ENCODE measurements at regions not wholly inside any gene's neighbourhood (a gene's known extent, or its start where the extent isn't known, plus 50 kb on each side); places are given as distances from the start of the nearest gene placed in this dataset.
"Not testable (repeated sequence)": the region's sequence is repeated elsewhere in the genome, so short reads cannot be mapped to it uniquely, and the experiment has no call there.

DNA sequence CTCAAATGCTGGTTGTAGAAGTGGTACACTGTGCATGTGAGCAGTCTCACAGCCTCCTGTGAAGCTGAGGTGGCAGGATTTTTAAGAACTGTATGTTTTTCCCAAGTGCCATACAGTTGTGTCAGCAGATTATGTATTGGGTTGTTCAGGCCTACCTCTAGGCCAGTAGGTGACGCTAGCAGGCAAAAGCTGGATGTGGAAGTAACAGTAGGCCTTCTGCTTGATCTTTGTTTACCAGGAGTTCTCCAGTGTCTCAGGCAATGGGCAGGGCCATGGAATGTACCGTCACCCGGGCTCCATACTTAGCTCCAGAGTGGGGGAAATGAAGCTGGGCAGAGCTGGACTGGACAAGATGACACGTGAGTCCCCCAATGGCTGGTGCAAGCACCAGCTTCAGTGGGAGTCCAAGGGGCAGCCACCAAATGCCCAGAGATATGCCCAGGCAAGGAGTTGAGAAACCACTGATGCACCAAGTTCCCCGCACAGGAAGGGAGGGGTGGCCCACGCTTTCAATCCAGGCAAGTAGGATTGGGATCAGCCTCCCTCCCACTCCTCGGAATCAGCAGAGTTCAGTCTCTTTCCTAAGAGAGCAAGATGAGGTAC is 289.7 kb downstream of the HTR1B start:
- no peak for DNase-seq

DNA sequence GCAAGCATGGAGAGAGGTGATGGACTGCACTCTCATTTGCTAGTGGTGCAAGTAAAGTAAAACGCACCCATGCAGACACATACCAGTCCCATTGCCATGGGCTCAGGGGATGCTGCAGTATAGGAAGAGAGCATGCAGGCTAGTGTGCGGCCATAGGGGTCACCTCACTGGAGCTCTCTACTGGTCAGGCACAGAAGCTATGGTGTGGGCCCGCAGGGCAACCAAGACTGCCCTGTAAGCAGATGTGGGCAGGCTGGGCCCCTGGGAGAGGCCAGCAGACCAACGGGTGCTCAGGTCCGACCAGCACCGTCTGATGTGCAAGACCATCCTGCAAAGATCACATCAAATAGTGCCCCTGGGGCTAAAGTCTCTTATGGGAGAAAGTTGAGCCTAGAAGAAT is 290.7 kb downstream of the HTR1B start:
- no peak for DNase-seq

DNA sequence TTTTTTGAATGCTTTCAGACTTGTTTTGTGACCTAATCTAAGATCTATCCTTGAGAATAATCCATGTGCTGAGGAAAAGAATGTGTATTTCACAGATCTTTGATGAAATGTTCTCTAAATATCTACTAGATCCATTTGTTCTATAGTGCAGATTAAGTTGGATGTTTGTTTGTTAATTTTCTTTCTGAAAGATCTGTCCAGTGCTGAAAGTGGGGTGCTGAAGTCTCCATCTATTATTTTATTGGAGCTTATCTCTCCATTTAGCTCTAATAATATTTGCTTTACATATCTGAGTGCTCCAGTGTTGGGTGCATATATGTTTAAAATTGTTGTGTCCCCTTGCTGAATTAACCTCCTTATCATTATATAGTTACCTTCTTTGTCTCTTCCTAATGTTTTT is 303.6 kb downstream of the HTR1B start:
- DNase-seq, result no peak

DNA sequence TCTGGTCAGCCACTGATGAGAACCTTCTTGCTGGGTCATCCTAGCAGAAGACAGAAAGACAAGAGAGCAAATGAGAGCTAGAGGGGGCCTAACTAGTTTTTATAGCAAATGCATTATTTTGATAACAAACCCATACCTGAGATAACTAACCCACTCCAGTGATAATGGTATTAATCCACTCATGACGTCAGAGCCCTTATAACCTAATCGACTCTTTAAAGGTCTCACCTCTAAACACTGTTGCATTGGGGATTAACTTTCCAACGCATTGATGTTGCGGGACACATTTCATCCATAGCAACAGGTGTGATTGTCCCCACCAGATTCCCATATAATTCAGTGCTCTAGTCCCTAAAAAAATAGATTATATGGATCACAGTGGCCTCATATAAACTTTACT is 312.1 kb downstream of the HTR1B start:
- DNase-seq, result no peak

DNA sequence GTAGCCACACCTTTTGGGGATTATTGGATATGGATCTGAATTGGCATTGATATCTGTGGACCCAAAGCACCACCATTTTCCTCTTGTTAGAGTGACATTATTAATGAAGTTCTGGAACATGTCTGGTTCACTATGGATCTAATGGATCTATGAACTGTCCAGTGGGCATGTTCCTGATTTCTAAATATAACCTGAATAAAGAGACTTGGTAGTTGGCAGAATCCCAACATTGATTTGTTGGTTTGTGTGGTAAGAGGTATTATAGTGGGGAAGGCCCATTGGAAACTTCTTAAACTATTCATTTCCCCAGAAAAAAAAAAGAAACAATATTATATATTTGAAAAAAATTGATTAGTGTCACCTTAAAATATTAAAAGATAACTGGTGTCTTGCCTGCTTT is 312.6 kb downstream of the HTR1B start:
- no peak for DNase-seq

DNA sequence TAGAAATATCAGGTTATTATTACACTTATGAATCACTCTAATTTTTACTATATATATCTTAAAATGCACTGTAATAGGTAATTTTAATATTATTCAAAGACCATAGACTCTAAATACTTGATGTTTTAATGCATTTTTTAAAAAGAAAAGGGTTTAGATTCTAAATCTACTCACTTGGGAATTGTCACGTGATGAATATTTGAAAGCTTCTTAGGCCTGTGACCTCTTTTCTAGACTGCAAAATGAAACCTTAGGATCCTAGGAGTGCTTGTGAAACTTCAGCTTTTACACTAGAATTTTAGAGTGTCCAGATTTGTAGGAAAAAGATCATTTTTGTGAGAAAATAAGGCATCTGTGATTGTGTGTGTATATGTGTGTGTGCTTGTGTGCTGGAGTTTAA is 318.0 kb downstream of the HTR1B start:
- no peak for DNase-seq

DNA sequence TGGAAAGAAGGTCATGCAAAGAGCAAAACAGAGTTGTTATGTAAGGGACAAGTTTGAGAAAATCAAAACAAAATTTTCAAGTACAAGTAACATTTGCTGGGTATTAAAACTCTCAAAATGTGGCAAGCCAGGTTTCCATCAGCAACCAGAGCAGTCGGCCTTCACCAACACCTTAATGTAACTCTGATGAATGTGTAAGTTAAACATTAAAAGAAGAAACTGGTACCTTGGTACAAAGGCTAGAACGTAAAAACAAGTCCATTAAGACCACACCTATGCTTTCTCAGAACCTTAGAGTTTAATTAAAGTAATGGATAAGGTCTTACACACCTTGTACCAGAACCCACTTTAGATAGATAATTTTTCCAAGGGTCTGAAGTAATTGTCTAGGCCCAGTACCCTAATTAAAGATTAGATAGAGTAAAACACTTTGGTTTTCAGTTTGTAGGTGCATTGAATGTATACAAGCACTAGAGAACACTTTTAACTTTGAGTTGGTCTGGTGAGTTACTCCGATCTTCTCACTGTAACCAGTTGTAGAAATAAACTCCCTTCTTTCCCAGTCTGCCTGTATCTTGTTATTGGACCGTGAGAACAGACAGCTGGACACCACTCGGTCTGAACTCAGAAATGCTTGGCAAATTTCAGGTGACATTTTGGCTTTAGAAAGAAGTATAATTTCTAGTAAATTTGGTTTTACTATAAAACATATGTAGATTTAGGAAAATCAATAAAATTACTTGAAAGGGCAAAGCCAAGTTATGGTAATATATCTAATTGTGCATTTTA is 319.4 kb downstream of the HTR1B start:
- DNase-seq, result no peak

DNA sequence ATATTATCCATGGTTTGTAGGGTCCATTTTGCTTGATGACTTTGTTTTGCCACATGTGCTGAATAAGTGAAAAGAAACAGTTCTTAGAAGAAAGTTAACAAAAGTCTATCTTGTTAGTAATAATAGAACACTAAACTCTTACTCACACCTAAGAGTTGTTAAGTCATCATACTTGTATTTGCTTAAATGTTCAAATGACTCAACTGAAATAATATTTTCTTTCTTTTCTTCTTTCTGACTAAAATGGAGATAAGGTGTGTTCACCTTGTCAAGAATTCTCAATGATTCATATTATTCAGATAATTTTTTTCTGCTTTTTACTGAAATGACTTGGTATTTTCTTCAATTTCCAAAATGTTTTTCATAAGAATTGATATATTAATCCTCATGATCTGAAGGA is 327.2 kb downstream of the HTR1B start:
- no peak for DNase-seq

DNA sequence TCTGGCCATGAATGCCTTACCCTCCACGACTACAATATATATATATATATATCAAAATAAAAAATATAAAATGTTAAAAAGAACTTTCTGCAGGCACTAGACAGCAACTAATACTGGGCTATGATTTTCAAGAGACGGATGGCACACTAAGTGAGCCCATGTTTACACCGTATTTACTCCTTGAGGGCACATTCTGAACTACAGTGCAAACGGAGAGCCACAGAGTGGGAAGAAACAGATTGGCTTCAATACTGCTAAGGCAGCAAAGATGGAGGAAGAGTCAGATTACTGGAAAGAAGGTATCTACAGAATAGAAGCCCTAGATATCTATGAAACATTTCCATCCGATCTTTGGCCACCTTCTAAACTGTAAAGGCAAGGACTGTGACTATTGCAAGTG is 330.3 kb downstream of the HTR1B start:
- DNase-seq, result no peak

DNA sequence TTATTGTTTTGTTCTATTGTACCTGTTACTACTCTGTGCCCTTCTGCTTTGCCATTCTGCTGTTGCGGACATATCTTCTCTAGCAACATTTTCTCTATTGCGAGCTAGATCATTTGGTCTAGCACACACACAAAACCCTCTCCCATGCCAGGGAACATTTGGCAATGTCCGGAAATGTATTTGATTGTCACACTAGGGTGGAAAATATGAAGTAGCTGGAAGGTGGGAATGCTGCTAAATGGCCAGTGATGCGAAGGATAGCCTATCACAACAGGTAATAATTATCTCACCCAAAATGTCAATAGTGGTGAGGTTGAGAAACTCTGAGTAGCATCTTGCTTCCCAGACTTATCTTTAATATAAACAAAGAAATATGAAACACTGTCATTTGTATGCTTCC is 331.9 kb downstream of the HTR1B start:
- no peak for DNase-seq

DNA sequence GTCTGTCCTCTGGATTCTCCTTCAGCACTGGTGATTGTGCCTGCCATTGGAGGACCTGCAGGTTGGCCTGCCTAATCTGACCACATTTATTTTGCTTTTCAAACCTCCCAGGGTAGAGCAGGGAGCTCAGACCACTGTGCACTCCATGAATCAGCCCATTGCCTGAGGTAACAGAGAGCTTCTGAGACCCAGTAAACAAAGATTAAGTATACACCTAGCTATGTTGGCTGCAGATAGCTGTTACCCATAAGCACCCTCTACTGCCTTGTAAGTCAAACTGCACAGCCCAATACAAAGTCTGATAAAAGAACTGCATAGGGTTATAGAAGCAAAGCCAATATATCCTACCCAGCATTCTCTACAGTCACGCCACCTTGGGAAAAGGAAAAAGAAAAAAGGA is 338.7 kb downstream of the HTR1B start:
- DNase-seq, result peak; percentile 3

DNA sequence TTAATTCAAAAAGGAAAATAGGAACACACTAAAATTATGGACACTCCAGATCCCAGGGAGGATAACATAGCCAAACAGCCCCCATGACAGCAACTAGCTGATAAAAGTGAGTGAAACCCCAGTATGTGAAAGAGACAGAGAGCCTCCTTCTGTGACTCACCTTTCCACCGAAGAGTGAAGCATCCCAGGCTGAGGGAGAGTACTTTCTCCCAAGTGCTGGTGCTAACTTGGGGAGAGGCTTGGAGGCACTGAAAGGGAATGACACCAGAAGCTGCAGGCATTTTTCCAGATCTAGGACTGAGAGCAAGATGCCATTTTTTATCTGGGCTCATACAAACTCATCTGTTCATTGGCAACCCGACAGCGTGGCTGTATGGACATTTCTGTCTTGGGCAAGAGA is 339.8 kb downstream of the HTR1B start:
- DNase-seq, result no peak

DNA sequence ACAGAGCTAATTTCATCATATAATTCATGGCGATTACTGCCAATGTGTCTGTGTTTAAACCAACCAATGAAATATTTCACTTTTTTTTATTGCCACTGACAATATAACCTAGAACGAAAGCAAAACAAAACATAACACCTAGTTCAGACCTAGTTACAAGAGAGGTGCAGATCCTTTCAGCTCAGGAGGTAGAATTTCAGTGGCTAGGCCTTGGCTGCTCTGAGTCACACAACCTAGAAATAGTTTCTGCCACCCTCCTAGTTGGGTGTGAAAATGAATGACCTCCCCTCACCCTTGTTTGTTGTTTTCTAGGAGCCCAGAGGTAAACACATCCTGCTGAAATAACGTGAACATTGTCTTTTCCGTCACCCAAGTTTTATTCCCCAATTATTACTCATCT is 356.3 kb downstream of the HTR1B start:
- DNase-seq, result no peak

DNA sequence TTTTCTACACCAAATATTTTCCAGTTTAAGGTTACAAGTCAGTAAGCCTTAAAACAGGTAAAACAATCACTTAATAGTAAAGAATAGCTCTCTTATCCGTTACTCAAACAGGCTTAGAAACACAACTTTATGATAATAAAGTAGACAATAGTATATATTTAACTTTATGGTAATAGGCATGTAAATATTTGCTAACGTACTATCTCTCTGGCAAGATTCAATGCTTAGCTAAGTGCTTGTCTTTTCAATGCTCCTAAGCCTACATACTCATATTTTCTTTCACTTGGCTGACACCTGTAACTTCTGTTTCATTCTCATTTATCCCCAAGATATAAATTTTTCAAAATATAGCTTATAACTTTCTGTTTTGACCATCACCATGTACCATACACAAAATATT is 358.2 kb downstream of the HTR1B start:
- DNase-seq, result no peak

DNA sequence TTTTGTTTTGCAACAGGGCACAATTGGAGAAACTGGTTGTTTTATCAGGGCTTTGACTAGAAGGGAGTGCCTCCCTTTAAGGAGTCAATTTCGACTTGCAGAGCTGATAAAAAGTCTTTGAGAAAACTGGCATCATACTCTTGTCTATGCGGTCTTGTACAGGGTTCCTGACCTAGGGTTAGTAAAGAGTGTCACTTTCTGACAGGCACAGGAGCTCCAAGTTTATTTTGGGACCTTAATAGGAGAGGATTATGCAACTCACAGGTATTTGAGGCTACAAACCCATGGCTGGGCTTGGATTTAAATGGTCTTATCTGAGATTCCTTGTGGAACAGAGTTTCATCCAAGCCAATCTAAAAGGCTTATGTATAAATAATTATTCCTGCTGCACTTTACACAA is 365.4 kb downstream of the HTR1B start:
- DNase-seq, result no peak

DNA sequence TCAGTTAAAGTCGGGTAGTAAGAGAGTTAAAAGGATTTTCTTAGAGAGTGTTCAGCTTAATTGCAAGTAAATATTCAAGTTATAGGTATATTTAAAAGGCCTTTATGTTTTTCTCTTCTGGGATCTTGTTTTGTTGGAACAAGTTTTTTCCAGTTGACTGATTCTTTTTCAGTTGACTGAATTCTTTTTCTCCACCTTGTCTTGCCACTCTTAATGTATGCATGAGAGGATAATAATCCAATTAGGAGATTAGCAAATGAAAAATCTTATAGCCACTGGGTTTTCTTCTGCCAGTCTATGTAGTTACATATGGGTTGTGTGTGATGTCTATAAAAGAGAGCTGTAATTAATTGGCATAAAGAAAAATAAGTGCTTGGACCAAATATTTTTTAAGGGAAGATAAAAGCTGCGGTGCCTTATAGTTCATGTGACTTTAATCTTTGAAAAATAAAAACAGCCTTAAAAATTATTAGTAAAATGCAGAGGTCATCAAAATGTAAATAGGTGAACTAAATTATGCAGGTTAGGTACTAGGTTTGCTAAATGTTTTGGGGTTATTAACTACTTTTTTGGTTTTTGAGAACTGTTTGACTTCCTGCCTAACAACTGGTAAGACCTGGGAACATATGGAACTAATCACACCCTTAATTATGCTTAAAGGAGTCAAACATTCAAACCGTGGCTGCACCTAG is 367.2 kb downstream of the HTR1B start:
- no peak for DNase-seq

DNA sequence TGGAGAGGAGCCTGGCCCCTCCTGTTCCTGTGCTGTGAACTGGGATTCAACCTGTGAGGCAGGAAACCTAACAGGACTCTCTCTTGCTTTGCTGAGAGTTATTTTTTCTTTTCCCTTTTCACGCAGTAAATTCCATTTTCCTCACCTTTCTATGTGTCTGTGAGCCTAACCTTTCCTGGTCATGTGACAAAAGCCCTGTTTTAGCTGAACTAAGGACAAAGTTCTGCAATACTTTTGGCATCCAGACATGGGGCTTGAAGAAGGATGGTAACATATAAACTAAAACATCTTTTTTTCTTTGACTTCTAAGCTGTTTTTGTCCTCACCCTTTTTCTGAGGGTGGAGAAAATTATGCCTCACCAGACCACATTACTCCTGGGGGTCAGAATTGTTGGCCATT is 368.5 kb downstream of the HTR1B start:
- DNase-seq, result no peak

DNA sequence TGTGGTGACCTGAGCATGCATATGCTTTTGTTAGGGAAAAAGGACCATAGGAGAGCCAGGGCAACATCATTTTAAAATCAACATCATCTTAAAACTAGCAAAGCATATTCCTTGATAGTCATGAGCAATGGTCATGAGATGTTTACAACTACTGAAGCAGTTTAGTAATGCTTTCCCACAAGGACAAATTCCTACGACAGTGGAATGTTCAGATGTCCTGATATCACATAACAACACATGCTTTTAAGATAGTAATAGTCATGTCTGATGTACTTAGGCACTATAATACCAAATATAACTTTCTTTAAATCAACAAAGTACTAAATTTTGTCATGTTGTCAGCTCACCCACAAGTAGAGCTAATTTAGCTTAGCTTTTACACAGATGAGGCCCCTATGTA is 370.3 kb downstream of the HTR1B start:
- DNase-seq, result no peak

DNA sequence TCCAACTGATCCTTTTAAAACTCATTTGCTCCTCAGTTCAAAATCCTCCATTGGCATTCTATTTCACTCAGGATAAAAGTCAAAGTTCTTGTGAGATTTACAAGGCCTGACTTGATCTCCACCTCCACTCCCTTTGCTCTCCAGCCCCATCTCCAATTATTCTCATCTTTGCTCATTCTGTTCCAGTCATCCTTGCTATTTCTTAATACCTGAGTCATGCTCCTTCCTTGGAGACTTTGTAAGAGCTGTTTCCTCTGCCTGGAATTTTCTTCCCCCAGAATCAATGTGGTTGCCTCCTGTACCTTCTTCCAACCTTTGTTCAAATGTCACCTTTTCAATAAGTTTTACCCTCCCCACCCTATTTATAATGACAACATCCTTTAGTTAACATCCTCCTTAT is 373.5 kb downstream of the HTR1B start:
- DNase-seq, result no peak

DNA sequence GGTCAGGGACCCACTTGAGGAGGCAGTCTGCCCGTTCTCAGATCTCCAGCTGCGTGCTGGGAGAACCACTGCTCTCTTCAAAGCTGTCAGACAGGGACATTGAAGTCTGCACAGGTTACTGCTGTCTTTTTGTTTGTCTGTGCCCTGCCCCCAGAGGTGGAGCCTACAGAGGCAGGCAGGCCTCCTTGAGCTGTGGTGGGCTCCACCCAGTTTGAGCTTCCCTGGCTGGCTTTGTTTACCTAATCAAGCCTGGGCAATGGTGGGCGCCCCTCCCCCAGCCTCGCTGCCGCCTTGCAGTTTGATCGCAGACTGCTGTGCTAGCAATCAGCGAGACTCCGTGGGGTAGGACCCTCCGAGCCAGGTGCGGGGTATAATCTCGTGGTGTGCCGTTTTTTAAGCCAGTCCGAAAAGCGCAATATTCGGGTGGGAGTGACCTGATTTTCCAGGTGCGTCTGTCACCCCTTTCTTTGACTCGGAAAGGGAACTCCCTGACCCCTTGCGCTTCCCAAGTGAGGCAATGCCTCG is 375.4 kb downstream of the HTR1B start:
- DNase-seq, result not testable (repeated sequence)

DNA sequence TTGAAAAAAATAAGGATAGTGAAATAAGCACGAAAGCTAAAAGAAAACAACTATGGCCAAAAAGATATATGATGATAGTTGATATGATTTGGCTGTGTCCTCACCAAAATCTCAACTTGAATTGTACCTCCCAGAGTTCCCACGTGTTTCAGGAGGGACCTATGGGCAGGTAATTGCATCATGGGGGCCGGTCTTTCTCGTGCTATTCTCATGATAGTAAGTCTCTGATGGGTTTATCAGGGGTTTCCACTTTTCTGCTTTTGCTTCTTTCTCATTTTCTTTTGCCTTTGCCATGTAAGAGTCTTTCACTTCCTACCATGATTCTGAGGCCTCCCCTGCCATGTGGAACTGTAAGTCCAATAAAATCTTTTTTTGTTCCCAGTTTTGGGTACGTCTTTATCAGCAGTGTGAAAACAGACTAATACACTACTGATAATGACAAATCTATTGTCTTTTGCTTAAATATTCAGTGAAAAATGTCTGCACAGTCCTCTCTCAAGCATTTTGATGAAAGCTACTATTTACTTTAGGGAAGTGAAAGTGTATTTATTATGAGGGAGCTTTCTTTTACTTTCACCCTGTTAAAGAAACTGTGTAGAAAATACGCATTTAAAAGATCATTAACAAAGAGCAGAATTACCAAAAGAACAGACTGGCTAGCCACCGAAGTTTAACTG is 389.1 kb downstream of the HTR1B start:
- no peak for DNase-seq

DNA sequence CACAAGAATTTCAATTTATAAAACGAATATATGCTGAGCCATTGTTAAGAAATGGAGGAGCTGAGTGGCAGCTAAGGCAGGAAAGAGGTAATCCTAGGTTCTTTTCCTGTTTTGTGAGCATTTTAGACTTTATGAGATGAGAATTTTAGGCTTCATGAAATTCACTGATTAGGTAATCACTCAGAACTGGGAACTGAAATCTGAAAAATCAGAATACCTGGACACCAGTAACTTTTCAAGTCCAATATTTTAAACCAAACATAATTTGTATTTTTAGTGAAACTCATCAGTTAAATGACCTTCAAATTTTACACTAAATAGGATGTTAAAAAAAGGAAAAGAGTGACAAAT is 389.9 kb downstream of the HTR1B start:
- DNase-seq, result no peak

DNA sequence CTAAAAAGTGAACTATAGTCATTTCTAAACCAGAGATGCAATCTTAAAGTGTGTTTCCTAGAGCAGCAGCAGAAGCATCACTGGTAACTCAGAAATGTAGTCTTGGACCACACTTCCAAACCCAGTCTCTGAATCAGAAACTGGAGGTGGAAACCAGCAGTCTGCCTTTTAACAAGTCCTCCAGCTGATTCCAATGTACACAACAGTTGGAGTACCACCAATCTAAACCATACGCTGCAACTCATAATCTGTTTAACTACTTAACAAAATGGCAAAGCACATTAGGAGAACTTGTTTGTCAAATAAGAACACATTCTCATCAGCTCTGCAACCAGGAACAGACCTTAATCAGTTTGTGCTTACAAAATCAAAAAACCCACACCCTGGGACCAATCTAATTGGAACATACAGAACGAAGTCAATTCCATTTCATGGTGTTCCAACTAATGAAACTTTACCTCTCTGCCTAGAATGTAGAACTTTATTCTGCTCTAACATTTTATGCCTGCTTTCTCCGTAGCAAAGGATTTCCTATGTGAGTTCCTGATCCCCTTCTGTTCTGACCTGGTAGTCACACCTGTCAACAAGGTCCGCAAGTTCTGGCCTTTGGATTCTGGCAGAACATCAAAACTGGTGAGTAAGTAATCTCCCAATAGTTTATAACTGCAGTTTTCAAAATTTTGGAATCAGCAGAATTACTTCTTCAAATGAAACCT is 390.4 kb downstream of the HTR1B start:
- no peak for DNase-seq

All from hematopoietic multipotent progenitor cell treated with erythropoietin and hydrocortisone succinate and interleukin-3 and kit ligand, for 4 days (in vitro differentiated cells).